ENCODE measurements at regions not wholly inside any gene's neighbourhood (a gene's known extent, or its start where the extent isn't known, plus 50 kb on each side); places are given as distances from the start of the nearest gene placed in this dataset.

DNA sequence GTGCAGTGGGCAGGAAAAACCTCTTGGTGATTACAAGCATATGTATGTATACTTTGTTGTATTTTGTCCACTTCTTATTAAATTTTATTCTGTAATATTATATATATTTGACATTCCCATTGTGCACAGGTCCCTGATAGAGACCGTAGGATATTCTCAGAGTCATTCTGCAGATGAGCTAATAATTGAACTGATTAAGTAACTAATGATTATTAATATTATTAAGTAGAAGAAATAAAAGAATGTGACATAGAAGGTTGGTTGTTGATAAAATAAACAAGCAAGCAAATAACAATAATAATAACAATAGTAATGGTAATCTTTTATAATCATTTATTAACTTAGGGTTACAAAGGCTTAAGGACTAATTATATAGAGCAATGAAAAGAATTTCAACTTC is 780.6 kb upstream of the ZWINT start:
- TF ChIP-seq EZH2phosphoT487 (IDR thresholded peaks at IDR 0.05; ENCODE audit: insufficient read depth, low read depth) = no peak
- no peak for TF ChIP-seq EZH2 (IDR thresholded peaks at IDR 0.05; ENCODE audit: insufficient read depth, poor library complexity, severe bottlenecking)
